ENCODE measurements at regions not wholly inside any gene's neighbourhood (a gene's known extent, or its start where the extent isn't known, plus 50 kb on each side); places are given as distances from the start of the nearest gene placed in this dataset.

- no peak for TF ChIP-seq ZFP3 (CRISPR knock-in tag; IDR thresholded peaks at IDR 0.05)
- no peak for TF ChIP-seq PATZ1 (CRISPR knock-in tag; IDR thresholded peaks at IDR 0.05; ENCODE audit: borderline replicate concordance)
Measured at GRCh38 chr4:3684546-3684945, 81.6 kb upstream of the ADRA2C start.
